Activated T-helper 17 cell treated with anti-CD3 and anti-CD28 coated beads, Interleukin-2, amount 50 U/mL, for 72 hours (primary cell): ENCODE measurements at regions not wholly inside any gene's neighbourhood (a gene's known extent, or its start where the extent isn't known, plus 50 kb on each side); places are given as distances from the start of the nearest gene placed in this dataset.
"Not testable (repeated sequence)": the region's sequence is repeated elsewhere in the genome, so short reads cannot be mapped to it uniquely, and the experiment has no call there.

Experiments used
- ATAC-seq: fragments of 150-1000 bp; cut with Tn5 transposase; replicated peaks from 2 replicates; pipeline ENCODE4 v1.10.0; 2021; ENCODE audit warnings: mild to moderate bottlenecking, moderate library complexity
- H3K27ac Mint-ChIP-seq: one replicate; pipeline ENCODE4 v1.8.0; 2022; ENCODE audit warnings: mixed read lengths
- H3K27me3 Mint-ChIP-seq: one replicate; pipeline ENCODE4 v1.8.0; 2022; ENCODE audit warnings: mixed read lengths
- H3K36me3 Mint-ChIP-seq: one replicate; pipeline ENCODE4 v1.8.0; 2022; ENCODE audit warnings: low read depth, mild to moderate bottlenecking, mixed read lengths
- H3K4me1 Mint-ChIP-seq: one replicate; pipeline ENCODE4 v1.8.0; 2022; ENCODE audit warnings: mixed read lengths
- H3K4me3 Mint-ChIP-seq: one replicate; pipeline ENCODE4 v1.8.0; 2022; ENCODE audit warnings: mild to moderate bottlenecking, mixed read lengths
- H3K9me3 Mint-ChIP-seq: one replicate; pipeline ENCODE4 v1.8.0; 2022; ENCODE audit warnings: mixed read lengths

- Mint-ChIP-seq H3K4me3 (no peak overlapping the region), H3K9me3 (no peaks in the 10 kb centered on the region), H3K27me3 (no peaks in the 10 kb centered on the region), H3K27ac (no peak overlapping the region), H3K4me1 (no peaks in the 10 kb centered on the region), H3K36me3 (no peaks in the 10 kb centered on the region)
- ATAC-seq, result no peak
These were observed 275.7 kb downstream of the DAD1 start for GRCh38 chr14:22313172-22313801.

- no peaks in the 10 kb centered on the region for H3K36me3 Mint-ChIP-seq
- H3K27ac Mint-ChIP-seq, result no peak overlapping the region
- H3K4me3 Mint-ChIP-seq, result no peak overlapping the region
- H3K4me1 Mint-ChIP-seq, result no peaks in the 10 kb centered on the region
- no peaks in the 10 kb centered on the region for H3K9me3 Mint-ChIP-seq
- H3K27me3 Mint-ChIP-seq, result no peaks in the 10 kb centered on the region
- ATAC-seq, result no peak
These were observed 277.4 kb downstream of the DAD1 start for GRCh38 chr14:22311636-22312035.

GRCh38 chr14:22305607-22306006 is 283.4 kb downstream of the DAD1 start:
- H3K27me3 Mint-ChIP-seq, result no peaks in the 10 kb centered on the region
- ATAC-seq, result peak; percentile 28
- no peaks in the 10 kb centered on the region for H3K9me3 Mint-ChIP-seq
- H3K4me3 Mint-ChIP-seq, result no peak overlapping the region
- H3K36me3 Mint-ChIP-seq, result no peaks in the 10 kb centered on the region
- no peaks in the 10 kb centered on the region for H3K4me1 Mint-ChIP-seq
- H3K27ac Mint-ChIP-seq, result no peak overlapping the region

- H3K36me3 Mint-ChIP-seq, result no peaks in the 10 kb centered on the region
- no peak overlapping the region for H3K27ac Mint-ChIP-seq
- H3K4me3 Mint-ChIP-seq, result peak overlapping the region; percentile 44
- no peaks in the 10 kb centered on the region for H3K4me1 Mint-ChIP-seq
- H3K9me3 Mint-ChIP-seq, result no peaks in the 10 kb centered on the region
- H3K27me3 Mint-ChIP-seq, result no peaks in the 10 kb centered on the region
- ATAC-seq, result no peak
These were observed 284.7 kb downstream of the DAD1 start for GRCh38 chr14:22304326-22304725.

GRCh38 chr14:22303589-22304195 is 285.3 kb downstream of the DAD1 start:
- no peaks in the 10 kb centered on the region for H3K27me3 Mint-ChIP-seq
- H3K27ac Mint-ChIP-seq, result no peak overlapping the region
- no peak for ATAC-seq
- no peaks in the 10 kb centered on the region for H3K9me3 Mint-ChIP-seq
- peak overlapping the region; percentile 44 for H3K4me3 Mint-ChIP-seq
- no peaks in the 10 kb centered on the region for H3K36me3 Mint-ChIP-seq
- H3K4me1 Mint-ChIP-seq, result no peaks in the 10 kb centered on the region

GRCh38 chr14:22300646-22301045 is 288.4 kb downstream of the DAD1 start:
- Mint-ChIP-seq H3K27ac (no peak overlapping the region), H3K4me3 (no peak overlapping the region), H3K36me3 (no peaks in the 10 kb centered on the region), H3K9me3 (no peaks in the 10 kb centered on the region), H3K27me3 (no peaks in the 10 kb centered on the region), H3K4me1 (no peaks in the 10 kb centered on the region)
- no peak for ATAC-seq

GRCh38 chr14:22297376-22297775 is 291.6 kb downstream of the DAD1 start:
- Mint-ChIP-seq H3K4me3 (no peak overlapping the region), H3K4me1 (no peaks in the 10 kb centered on the region), H3K9me3 (no peaks in the 10 kb centered on the region), H3K36me3 (no peaks in the 10 kb centered on the region), H3K27ac (no peak overlapping the region), H3K27me3 (no peaks in the 10 kb centered on the region)
- ATAC-seq, result no peak

- no peaks in the 10 kb centered on the region for H3K9me3 Mint-ChIP-seq
- H3K27me3 Mint-ChIP-seq, result no peaks in the 10 kb centered on the region
- H3K4me3 Mint-ChIP-seq, result no peak overlapping the region
- H3K27ac Mint-ChIP-seq, result no peak overlapping the region
- H3K36me3 Mint-ChIP-seq, result no peaks in the 10 kb centered on the region
- no peak for ATAC-seq
- H3K4me1 Mint-ChIP-seq, result no peaks in the 10 kb centered on the region
These were observed 292.3 kb downstream of the DAD1 start for GRCh38 chr14:22296722-22297121.

- no peak overlapping the region for H3K4me3 Mint-ChIP-seq
- no peak for ATAC-seq
- H3K27me3 Mint-ChIP-seq, result no peaks in the 10 kb centered on the region
- no peaks in the 10 kb centered on the region for H3K9me3 Mint-ChIP-seq
- no peaks in the 10 kb centered on the region for H3K36me3 Mint-ChIP-seq
- no peaks in the 10 kb centered on the region for H3K4me1 Mint-ChIP-seq
- H3K27ac Mint-ChIP-seq, result no peak overlapping the region
These were observed 292.9 kb downstream of the DAD1 start for GRCh38 chr14:22296088-22296487.

GRCh38 chr14:22291406-22291805 is 297.6 kb downstream of the DAD1 start:
- no peak overlapping the region for H3K4me3 Mint-ChIP-seq
- no peaks in the 10 kb centered on the region for H3K27me3 Mint-ChIP-seq
- no peak for ATAC-seq
- H3K36me3 Mint-ChIP-seq, result no peaks in the 10 kb centered on the region
- no peaks in the 10 kb centered on the region for H3K4me1 Mint-ChIP-seq
- H3K27ac Mint-ChIP-seq, result no peak overlapping the region
- no peaks in the 10 kb centered on the region for H3K9me3 Mint-ChIP-seq

- Mint-ChIP-seq H3K27ac (no peak overlapping the region), H3K36me3 (no peaks in the 10 kb centered on the region), H3K27me3 (no peaks in the 10 kb centered on the region), H3K9me3 (no peaks in the 10 kb centered on the region), H3K4me1 (no peaks in the 10 kb centered on the region), H3K4me3 (no peak overlapping the region)
- no peak for ATAC-seq
These were observed 299.5 kb downstream of the DAD1 start for GRCh38 chr14:22289570-22289969.

- Mint-ChIP-seq H3K36me3 (no peaks in the 10 kb centered on the region), H3K4me1 (no peaks in the 10 kb centered on the region), H3K27me3 (no peaks in the 10 kb centered on the region), H3K4me3 (no peak overlapping the region), H3K27ac (no peak overlapping the region), H3K9me3 (no peaks in the 10 kb centered on the region)
- no peak for ATAC-seq
These were observed 303.0 kb downstream of the DAD1 start for GRCh38 chr14:22285991-22286390.

GRCh38 chr14:22282949-22283348 is 306.1 kb downstream of the DAD1 start:
- H3K4me3 Mint-ChIP-seq, result no peak overlapping the region
- H3K36me3 Mint-ChIP-seq, result no peaks in the 10 kb centered on the region
- no peaks in the 10 kb centered on the region for H3K27me3 Mint-ChIP-seq
- no peaks in the 10 kb centered on the region for H3K4me1 Mint-ChIP-seq
- H3K27ac Mint-ChIP-seq, result no peak overlapping the region
- H3K9me3 Mint-ChIP-seq, result no peaks in the 10 kb centered on the region
- ATAC-seq, result no peak

- no peaks in the 10 kb centered on the region for H3K9me3 Mint-ChIP-seq
- no peaks in the 10 kb centered on the region for H3K36me3 Mint-ChIP-seq
- no peaks in the 10 kb centered on the region for H3K4me1 Mint-ChIP-seq
- H3K27me3 Mint-ChIP-seq, result no peaks in the 10 kb centered on the region
- H3K4me3 Mint-ChIP-seq, result no peak overlapping the region
- no peak overlapping the region for H3K27ac Mint-ChIP-seq
- ATAC-seq, result no peak
These were observed 306.6 kb downstream of the DAD1 start for GRCh38 chr14:22282417-22282816.

GRCh38 chr14:22281447-22281874 is 307.6 kb downstream of the DAD1 start:
- not testable (repeated sequence) for H3K27ac Mint-ChIP-seq, ATAC-seq, H3K36me3 Mint-ChIP-seq, H3K27me3 Mint-ChIP-seq, H3K4me1 Mint-ChIP-seq, H3K9me3 Mint-ChIP-seq
- peak overlapping the region; percentile 52 for H3K4me3 Mint-ChIP-seq
